ENCODE measurements at regions not wholly inside any gene's neighbourhood (a gene's known extent, or its start where the extent isn't known, plus 50 kb on each side); places are given as distances from the start of the nearest gene placed in this dataset.

DNA sequence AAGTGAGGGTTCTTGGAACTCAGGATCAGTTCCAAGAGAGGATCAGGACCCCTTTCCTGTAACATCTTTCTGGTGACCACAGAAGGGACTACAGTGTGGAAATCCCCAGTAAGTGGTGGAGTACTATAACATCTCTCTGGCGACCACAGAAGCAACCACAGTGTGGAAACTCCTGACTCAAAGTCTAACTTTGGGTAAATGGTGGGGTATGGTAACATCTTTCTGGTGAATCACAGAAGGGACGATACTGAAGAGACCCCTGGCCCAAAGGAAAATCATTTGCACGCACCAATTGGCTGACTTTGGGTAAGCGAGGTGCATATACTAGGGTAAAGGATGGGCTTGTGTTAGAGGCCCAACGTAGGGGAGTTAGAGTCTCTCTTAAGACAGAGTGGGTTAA is 56.3 kb upstream of the GULP1 start:
- H3K23me2 ChIP-seq (ENCODE audit: low read depth, low read length) = no peaks in the 10 kb centered on the region
- H2BK120ac ChIP-seq (replicated peaks; ENCODE audit: low read depth, low read length) = no peak overlapping the region
- H2BK15ac ChIP-seq (ENCODE audit: low read length) = no peak overlapping the region
- no peak overlapping the region for H3K9ac ChIP-seq (replicated peaks in 1 of 4; ENCODE audit: extremely low read depth in 1 of 4, low read depth in 3 of 4, low read length in 3 of 4)
- no peaks in the 10 kb centered on the region for H3K4me1 ChIP-seq (replicated peaks in 1 of 4; ENCODE audit: control insufficient read depth in 3 of 4, insufficient read depth in 4 of 4, low read length in 3 of 4)
- TF ChIP-seq, protein P1, sequence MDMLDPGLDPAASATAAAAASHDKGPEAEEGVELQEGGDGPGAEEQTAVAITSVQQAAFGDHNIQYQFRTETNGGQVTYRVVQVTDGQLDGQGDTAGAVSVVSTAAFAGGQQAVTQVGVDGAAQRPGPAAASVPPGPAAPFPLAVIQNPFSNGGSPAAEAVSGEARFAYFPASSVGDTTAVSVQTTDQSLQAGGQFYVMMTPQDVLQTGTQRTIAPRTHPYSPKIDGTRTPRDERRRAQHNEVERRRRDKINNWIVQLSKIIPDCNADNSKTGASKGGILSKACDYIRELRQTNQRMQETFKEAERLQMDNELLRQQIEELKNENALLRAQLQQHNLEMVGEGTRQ (IDR thresholded peaks at IDR 0.05; ENCODE audit: low read length) = no peak
- TF ChIP-seq EP300 (IDR thresholded peaks at IDR 0.05; ENCODE audit: borderline replicate concordance in 1 of 2, low read depth in 2 of 2, low read length in 2 of 2) (no peak), TAF7 (optimal IDR thresholded peaks at IDR 0.05; ENCODE audit: borderline replicate concordance, low read depth, low read length) (no peak), SP4 (IDR thresholded peaks at IDR 0.05; ENCODE audit: low read length) (no peak), SIN3A (conservative IDR thresholded peaks at IDR 0.05 in 1 of 2, IDR thresholded peaks at IDR 0.05 in 1 of 2; ENCODE audit: low read depth in 1 of 2, low read length in 2 of 2) (no peak), ASH2L (IDR thresholded peaks at IDR 0.05; ENCODE audit: low read length) (no peak), POLR2AphosphoS5 (IDR thresholded peaks at IDR 0.05; ENCODE audit: low read depth, low read length) (no peak)
- TF ChIP-seq, protein P2, sequence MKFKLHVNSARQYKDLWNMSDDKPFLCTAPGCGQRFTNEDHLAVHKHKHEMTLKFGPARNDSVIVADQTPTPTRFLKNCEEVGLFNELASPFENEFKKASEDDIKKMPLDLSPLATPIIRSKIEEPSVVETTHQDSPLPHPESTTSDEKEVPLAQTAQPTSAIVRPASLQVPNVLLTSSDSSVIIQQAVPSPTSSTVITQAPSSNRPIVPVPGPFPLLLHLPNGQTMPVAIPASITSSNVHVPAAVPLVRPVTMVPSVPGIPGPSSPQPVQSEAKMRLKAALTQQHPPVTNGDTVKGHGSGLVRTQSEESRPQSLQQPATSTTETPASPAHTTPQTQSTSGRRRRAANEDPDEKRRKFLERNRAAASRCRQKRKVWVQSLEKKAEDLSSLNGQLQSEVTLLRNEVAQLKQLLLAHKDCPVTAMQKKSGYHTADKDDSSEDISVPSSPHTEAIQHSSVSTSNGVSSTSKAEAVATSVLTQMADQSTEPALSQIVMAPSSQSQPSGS (IDR thresholded peaks at IDR 0.05; ENCODE audit: low read length) = no peak
- TF ChIP-seq, protein P3, sequence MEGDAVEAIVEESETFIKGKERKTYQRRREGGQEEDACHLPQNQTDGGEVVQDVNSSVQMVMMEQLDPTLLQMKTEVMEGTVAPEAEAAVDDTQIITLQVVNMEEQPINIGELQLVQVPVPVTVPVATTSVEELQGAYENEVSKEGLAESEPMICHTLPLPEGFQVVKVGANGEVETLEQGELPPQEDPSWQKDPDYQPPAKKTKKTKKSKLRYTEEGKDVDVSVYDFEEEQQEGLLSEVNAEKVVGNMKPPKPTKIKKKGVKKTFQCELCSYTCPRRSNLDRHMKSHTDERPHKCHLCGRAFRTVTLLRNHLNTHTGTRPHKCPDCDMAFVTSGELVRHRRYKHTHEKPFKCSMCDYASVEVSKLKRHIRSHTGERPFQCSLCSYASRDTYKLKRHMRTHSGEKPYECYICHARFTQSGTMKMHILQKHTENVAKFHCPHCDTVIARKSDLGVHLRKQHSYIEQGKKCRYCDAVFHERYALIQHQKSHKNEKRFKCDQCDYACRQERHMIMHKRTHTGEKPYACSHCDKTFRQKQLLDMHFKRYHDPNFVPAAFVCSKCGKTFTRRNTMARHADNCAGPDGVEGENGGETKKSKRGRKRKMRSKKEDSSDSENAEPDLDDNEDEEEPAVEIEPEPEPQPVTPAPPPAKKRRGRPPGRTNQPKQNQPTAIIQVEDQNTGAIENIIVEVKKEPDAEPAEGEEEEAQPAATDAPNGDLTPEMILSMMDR (IDR thresholded peaks at IDR 0.05; ENCODE audit: control extremely low read depth in 1 of 3, insufficient read depth in 1 of 3, low read depth in 1 of 3, low read length in 3 of 3) = no peak
- H4K5ac ChIP-seq (ENCODE audit: insufficient read length, low read depth, low read length) = no peak overlapping the region
- H3K9me3 ChIP-seq (ENCODE audit: insufficient read depth in 2 of 2, low read depth in 1 of 2, low read length in 1 of 2) = peaks cover 7 to 10% of the 10 kb centered on the region in 2 experiments
- DNase-seq (ENCODE audit: low read depth in 1 of 2, low spot score in 2 of 2) = no peak
- H4K20me1 ChIP-seq (replicated peaks in 1 of 2; ENCODE audit: control insufficient read depth in 1 of 2, insufficient read depth in 2 of 2, low read length in 2 of 2) = no peaks in the 10 kb centered on the region
- ChIA-PET CTCF (ENCODE audit: partially characterized antibody) (no interaction called here), POLR2A (ENCODE audit: partially characterized antibody) (interaction anchor here (1.0 kb wide), 1 partner anchor 105 kb away, joined by 3 read pairs; no protein-coding TSS in a partner anchor)
- no peak overlapping the region for H4K91ac ChIP-seq (replicated peaks; ENCODE audit: insufficient read length, low read length)
- no peak overlapping the region for H3K4me2 ChIP-seq (ENCODE audit: insufficient read depth in 1 of 2, low read depth in 2 of 2, low read length in 2 of 2)
- no peak overlapping the region for H4K8ac ChIP-seq (ENCODE audit: extremely low read depth, insufficient read depth, low read length)
- H2AK5ac ChIP-seq (ENCODE audit: low read depth, low read length) = no peak overlapping the region
- no peak overlapping the region for H2BK20ac ChIP-seq (ENCODE audit: low read length)
- no peaks in the 10 kb centered on the region; a peak in 2 of 8 replicates for H3K36me3 ChIP-seq (ENCODE audit: control insufficient read depth in 2 of 4, insufficient read depth in 4 of 4, low read length in 3 of 4)
- no peak overlapping the region for H3K23ac ChIP-seq (ENCODE audit: insufficient read length)
- H3K79me1 ChIP-seq (ENCODE audit: low read depth, low read length) = no peaks in the 10 kb centered on the region
- H2BK12ac ChIP-seq (ENCODE audit: low read depth, low read length) = no peak overlapping the region
- no peak overlapping the region for H2BK5ac ChIP-seq (ENCODE audit: low read depth, low read length)
- H3K18ac ChIP-seq (ENCODE audit: extremely low read depth, low read length) = no peak overlapping the region
- H3K4me3 ChIP-seq (ENCODE audit: extremely low read depth in 1 of 4, insufficient read depth in 2 of 4, low read depth in 3 of 4, low read length in 4 of 4) = no peak overlapping the region
- H3K79me2 ChIP-seq (ENCODE audit: control insufficient read depth in 1 of 2, insufficient read depth in 2 of 2, low read length in 2 of 2) = no peaks in the 10 kb centered on the region
- H2AFZ ChIP-seq (ENCODE audit: low read length) = no peak overlapping the region
- no peaks in the 10 kb centered on the region for H3K27me3 ChIP-seq (replicated peaks in 1 of 4; ENCODE audit: control insufficient read depth in 3 of 4, extremely low read depth in 1 of 4, insufficient read depth in 3 of 4, low read length in 3 of 4)
- no peak overlapping the region for H3K14ac ChIP-seq (ENCODE audit: insufficient read length)
- WGBS, 2 experiments (ENCODE audit: extremely low coverage in 1 of 2, insufficient coverage in 1 of 2, insufficient read length in 1 of 2, insufficient replicate concordance in 2 of 2, low coverage in 1 of 2, low lambda C conversion rate in 2 of 2, missing lambda C conversion rate in 1 of 2) = 93% methylated on average over 5 of the region's 5 CpGs; no CpG with 5 or more reads in 1 of the 2 experiments
- no peak overlapping the region for H3K4ac ChIP-seq (replicated peaks; ENCODE audit: insufficient read length, low read depth, low read length)
- no peak overlapping the region for H3K56ac ChIP-seq (replicated peaks; ENCODE audit: insufficient read length, low read depth, low read length)
- no peak overlapping the region for H3K27ac ChIP-seq (ENCODE audit: low read depth, low read length)
- FAIRE-seq = no peak

Measured in H1 (cell line).